ENCODE measurements at regions not wholly inside any gene's neighbourhood (a gene's known extent, or its start where the extent isn't known, plus 50 kb on each side); places are given as distances from the start of the nearest gene placed in this dataset.

- no peak for TF ChIP-seq CTCF (IDR thresholded peaks at IDR 0.05)
- intact Hi-C loops (cut with DNase I) = no loop called here
- Histone ChIP-seq H3K36me3 (no peaks in the 10 kb centered on the region), H3K9me3 (no peaks in the 10 kb centered on the region), H3K27ac (no peak overlapping the region), H3K4me3 (no peak overlapping the region), H3K4me1 (no peaks in the 10 kb centered on the region), H3K27me3 (ENCODE audit: low read depth) (no peaks in the 10 kb centered on the region)
- DNase-seq (no peak), ATAC-seq (no peak)
These were observed 54.9 kb upstream of the RFC3 start for GRCh38 chr13:33763021-33763420.

- no peak for ATAC-seq
- Histone ChIP-seq H3K9me3 (no peaks in the 10 kb centered on the region), H3K4me3 (no peak overlapping the region), H3K27me3 (ENCODE audit: low read depth) (no peaks in the 10 kb centered on the region), H3K4me1 (no peaks in the 10 kb centered on the region), H3K27ac (no peak overlapping the region), H3K36me3 (no peaks in the 10 kb centered on the region)
- TF ChIP-seq CTCF (IDR thresholded peaks at IDR 0.05) = no peak
- DNase-seq = no peak
- intact Hi-C loops (cut with DNase I) = no loop called here
These were observed 53.2 kb upstream of the RFC3 start for GRCh38 chr13:33764716-33765115.

- no peaks in the 10 kb centered on the region for H3K36me3 ChIP-seq
- H3K4me1 ChIP-seq = no peaks in the 10 kb centered on the region
- DNase-seq = no peak
- no peaks in the 10 kb centered on the region for H3K9me3 ChIP-seq
- H3K27ac ChIP-seq = no peak overlapping the region
- ATAC-seq = no peak
- intact Hi-C loops (cut with DNase I) = no loop called here
- H3K4me3 ChIP-seq = no peak overlapping the region
- H3K27me3 ChIP-seq (ENCODE audit: low read depth) = no peaks in the 10 kb centered on the region
- no peak for TF ChIP-seq CTCF (IDR thresholded peaks at IDR 0.05)
These were observed 51.4 kb upstream of the RFC3 start for GRCh38 chr13:33766329-33767123.

DNA sequence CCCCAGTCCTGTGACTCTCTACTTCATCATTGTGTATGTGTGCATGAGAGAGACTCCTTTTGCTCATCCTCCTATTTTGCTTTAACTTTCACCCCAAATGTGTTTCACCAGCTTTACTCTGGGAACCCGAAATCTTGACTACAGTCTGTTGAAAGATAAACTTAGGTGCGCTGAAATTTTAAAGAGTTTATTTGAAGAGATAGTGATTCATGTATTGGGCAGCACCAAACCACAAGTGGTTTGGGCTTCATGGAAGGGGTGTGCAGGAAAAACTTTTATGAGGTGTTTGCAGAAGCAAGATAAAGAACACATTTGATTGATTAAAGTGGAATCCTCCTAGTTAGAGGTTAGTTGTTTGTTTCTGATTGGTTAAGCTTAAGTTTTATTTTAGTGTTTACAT, 50.8 kb upstream of the RFC3 start:
- intact Hi-C loops (cut with DNase I) = no loop called here
- ATAC-seq (no peak), DNase-seq (no peak)
- no peaks in the 10 kb centered on the region for H3K36me3 ChIP-seq
- no peaks in the 10 kb centered on the region for H3K4me1 ChIP-seq
- no peak overlapping the region for H3K27ac ChIP-seq
- H3K9me3 ChIP-seq = no peaks in the 10 kb centered on the region
- H3K4me3 ChIP-seq = no peak overlapping the region
- H3K27me3 ChIP-seq (ENCODE audit: low read depth) = no peaks in the 10 kb centered on the region
- no peak for TF ChIP-seq CTCF (IDR thresholded peaks at IDR 0.05)

All from lower lobe of right lung (tissue), 2 donors.